ENCODE measurements at regions not wholly inside any gene's neighbourhood (a gene's known extent, or its start where the extent isn't known, plus 50 kb on each side); places are given as distances from the start of the nearest gene placed in this dataset.

DNA sequence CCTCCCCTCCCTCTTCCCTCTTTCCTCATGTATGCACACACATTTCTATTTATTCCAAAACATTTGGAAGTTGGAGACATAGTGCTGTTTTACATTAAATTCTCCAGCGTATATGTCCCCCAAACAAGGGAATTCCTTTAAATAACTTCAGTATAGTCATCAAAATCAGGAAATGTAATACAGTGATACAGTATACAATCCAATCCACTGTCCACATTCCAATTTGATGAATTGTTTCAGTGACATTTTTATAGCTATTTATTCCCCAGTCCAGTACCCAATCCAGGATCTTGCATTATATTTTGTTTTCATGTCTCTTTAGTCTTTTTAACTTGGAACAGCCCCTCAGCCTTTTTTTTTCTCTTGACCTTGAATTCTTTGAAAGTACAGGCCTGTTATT lies 233.0 kb downstream of the DKK2 start:
- TF ChIP-seq, protein P1, sequence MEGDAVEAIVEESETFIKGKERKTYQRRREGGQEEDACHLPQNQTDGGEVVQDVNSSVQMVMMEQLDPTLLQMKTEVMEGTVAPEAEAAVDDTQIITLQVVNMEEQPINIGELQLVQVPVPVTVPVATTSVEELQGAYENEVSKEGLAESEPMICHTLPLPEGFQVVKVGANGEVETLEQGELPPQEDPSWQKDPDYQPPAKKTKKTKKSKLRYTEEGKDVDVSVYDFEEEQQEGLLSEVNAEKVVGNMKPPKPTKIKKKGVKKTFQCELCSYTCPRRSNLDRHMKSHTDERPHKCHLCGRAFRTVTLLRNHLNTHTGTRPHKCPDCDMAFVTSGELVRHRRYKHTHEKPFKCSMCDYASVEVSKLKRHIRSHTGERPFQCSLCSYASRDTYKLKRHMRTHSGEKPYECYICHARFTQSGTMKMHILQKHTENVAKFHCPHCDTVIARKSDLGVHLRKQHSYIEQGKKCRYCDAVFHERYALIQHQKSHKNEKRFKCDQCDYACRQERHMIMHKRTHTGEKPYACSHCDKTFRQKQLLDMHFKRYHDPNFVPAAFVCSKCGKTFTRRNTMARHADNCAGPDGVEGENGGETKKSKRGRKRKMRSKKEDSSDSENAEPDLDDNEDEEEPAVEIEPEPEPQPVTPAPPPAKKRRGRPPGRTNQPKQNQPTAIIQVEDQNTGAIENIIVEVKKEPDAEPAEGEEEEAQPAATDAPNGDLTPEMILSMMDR (conservative IDR thresholded peaks at IDR 0.05; ENCODE audit: low read depth, low read length), result no peak
- TF ChIP-seq EZH2 (IDR thresholded peaks at IDR 0.05; ENCODE audit: borderline replicate concordance, low read depth, low read length, poor library complexity, severe bottlenecking), result no peak
